BLaER1 (cell line): ENCODE measurements at regions not wholly inside any gene's neighbourhood (a gene's known extent, or its start where the extent isn't known, plus 50 kb on each side); places are given as distances from the start of the nearest gene placed in this dataset.

ENCODE experiments used
- H3K27ac ChIP-seq: shearing (Covaris generic); formaldehyde crosslinking; 2 replicates; pipeline ENCODE4 v1.8.1; 2022
- H3K27me3 ChIP-seq: shearing (Covaris generic); formaldehyde crosslinking; 2 replicates; pipeline ENCODE4 v1.8.1; 2022
- H3K36me3 ChIP-seq: shearing (Covaris generic); formaldehyde crosslinking; 2 replicates; pipeline ENCODE4 v1.8.1; 2022
- H3K4me1 ChIP-seq: shearing (Covaris generic); formaldehyde crosslinking; 2 replicates; pipeline ENCODE4 v1.8.1; 2022
- H3K4me2 ChIP-seq: shearing (Covaris generic); formaldehyde crosslinking; 2 replicates; pipeline ENCODE4 v1.8.1; 2022
- H3K4me3 ChIP-seq: shearing (Covaris generic); formaldehyde crosslinking; 2 replicates; pipeline ENCODE4 v1.8.1; 2022
- H3K9ac ChIP-seq: shearing (Covaris generic); formaldehyde crosslinking; 2 replicates; pipeline ENCODE4 v1.8.1; 2022
- H3K9me3 ChIP-seq: shearing (Covaris generic); formaldehyde crosslinking; 2 replicates; pipeline ENCODE4 v1.8.1; 2022
- H4K20me1 ChIP-seq: shearing (Covaris generic); formaldehyde crosslinking; 2 replicates; pipeline ENCODE4 v1.8.1; 2022
- Cebpa-rat ChIP-seq: shearing (Covaris generic); IDR thresholded peaks from 2 replicates; pipeline ENCODE4 v1.8.1; 2022

- no peaks in the 10 kb centered on the region for H4K20me1 ChIP-seq
- H3K4me2 ChIP-seq: no peak overlapping the region
- H3K4me1 ChIP-seq: no peaks in the 10 kb centered on the region
- no peaks in the 10 kb centered on the region for H3K9me3 ChIP-seq
- no peaks in the 10 kb centered on the region for H3K27me3 ChIP-seq
- H3K9ac ChIP-seq: no peak overlapping the region
- no peaks in the 10 kb centered on the region for H3K36me3 ChIP-seq
- H3K4me3 ChIP-seq: no peak overlapping the region
- no peak for TF ChIP-seq Cebpa-rat
- H3K27ac ChIP-seq: no peak overlapping the region
These were observed 124.7 kb downstream of the RPL22L1 start for GRCh38 chr3:170745211-170745718.

GRCh38 chr3:170741756-170742529 lies 128.1 kb downstream of the RPL22L1 start:
- Histone ChIP-seq H3K4me3 (no peak overlapping the region), H3K36me3 (no peaks in the 10 kb centered on the region), H3K4me2 (no peak overlapping the region), H4K20me1 (no peaks in the 10 kb centered on the region), H3K9ac (no peak overlapping the region), H3K27ac (no peak overlapping the region), H3K27me3 (no peaks in the 10 kb centered on the region), H3K4me1 (no peaks in the 10 kb centered on the region), H3K9me3 (no peaks in the 10 kb centered on the region)
- TF ChIP-seq Cebpa-rat: no peak

GRCh38 chr3:170740726-170741591 lies 129.0 kb downstream of the RPL22L1 start:
- Histone ChIP-seq H3K27ac (no peak overlapping the region), H4K20me1 (no peaks in the 10 kb centered on the region), H3K4me2 (no peak overlapping the region), H3K9ac (no peak overlapping the region), H3K4me3 (no peak overlapping the region), H3K36me3 (no peaks in the 10 kb centered on the region), H3K9me3 (no peaks in the 10 kb centered on the region), H3K27me3 (no peaks in the 10 kb centered on the region), H3K4me1 (no peaks in the 10 kb centered on the region)
- TF ChIP-seq Cebpa-rat: no peak

GRCh38 chr3:170740285-170740684 lies 129.7 kb downstream of the RPL22L1 start:
- no peaks in the 10 kb centered on the region for H4K20me1 ChIP-seq
- TF ChIP-seq Cebpa-rat: no peak
- no peaks in the 10 kb centered on the region for H3K4me1 ChIP-seq
- no peak overlapping the region for H3K4me2 ChIP-seq
- H3K36me3 ChIP-seq: no peaks in the 10 kb centered on the region
- no peak overlapping the region for H3K9ac ChIP-seq
- H3K9me3 ChIP-seq: no peaks in the 10 kb centered on the region
- H3K27ac ChIP-seq: no peak overlapping the region
- no peaks in the 10 kb centered on the region for H3K27me3 ChIP-seq
- no peak overlapping the region for H3K4me3 ChIP-seq

GRCh38 chr3:170739410-170739809 lies 130.6 kb downstream of the RPL22L1 start:
- H3K36me3 ChIP-seq: no peaks in the 10 kb centered on the region
- no peak overlapping the region for H3K9ac ChIP-seq
- no peak overlapping the region for H3K27ac ChIP-seq
- no peak overlapping the region for H3K4me2 ChIP-seq
- no peak overlapping the region for H3K4me3 ChIP-seq
- no peaks in the 10 kb centered on the region for H3K4me1 ChIP-seq
- no peak for TF ChIP-seq Cebpa-rat
- no peaks in the 10 kb centered on the region for H3K27me3 ChIP-seq
- no peaks in the 10 kb centered on the region for H3K9me3 ChIP-seq
- no peaks in the 10 kb centered on the region for H4K20me1 ChIP-seq

- Histone ChIP-seq H3K27ac (no peak overlapping the region), H4K20me1 (no peaks in the 10 kb centered on the region), H3K9ac (no peak overlapping the region), H3K4me1 (no peaks in the 10 kb centered on the region), H3K4me3 (no peak overlapping the region), H3K4me2 (no peak overlapping the region), H3K27me3 (no peaks in the 10 kb centered on the region), H3K9me3 (no peaks in the 10 kb centered on the region), H3K36me3 (no peaks in the 10 kb centered on the region)
- TF ChIP-seq Cebpa-rat: no peak
These were observed 131.2 kb downstream of the RPL22L1 start for GRCh38 chr3:170738766-170739165.

- no peaks in the 10 kb centered on the region for H3K36me3 ChIP-seq
- H3K9ac ChIP-seq: no peak overlapping the region
- H3K27ac ChIP-seq: no peak overlapping the region
- H3K4me2 ChIP-seq: no peak overlapping the region
- H3K4me1 ChIP-seq: no peaks in the 10 kb centered on the region
- H3K27me3 ChIP-seq: no peaks in the 10 kb centered on the region
- no peaks in the 10 kb centered on the region for H3K9me3 ChIP-seq
- no peak for TF ChIP-seq Cebpa-rat
- no peaks in the 10 kb centered on the region for H4K20me1 ChIP-seq
- no peak overlapping the region for H3K4me3 ChIP-seq
These were observed 132.4 kb downstream of the RPL22L1 start for GRCh38 chr3:170737498-170738162.

GRCh38 chr3:170735821-170736220 lies 134.2 kb downstream of the RPL22L1 start:
- no peak overlapping the region for H3K27ac ChIP-seq
- no peaks in the 10 kb centered on the region for H3K27me3 ChIP-seq
- no peak overlapping the region for H3K4me2 ChIP-seq
- H3K36me3 ChIP-seq: no peaks in the 10 kb centered on the region
- no peak overlapping the region for H3K9ac ChIP-seq
- H3K4me3 ChIP-seq: no peak overlapping the region
- H4K20me1 ChIP-seq: no peaks in the 10 kb centered on the region
- H3K4me1 ChIP-seq: no peaks in the 10 kb centered on the region
- TF ChIP-seq Cebpa-rat: no peak
- H3K9me3 ChIP-seq: no peaks in the 10 kb centered on the region

GRCh38 chr3:170734735-170735065 lies 135.3 kb downstream of the RPL22L1 start:
- no peak for TF ChIP-seq Cebpa-rat
- H3K27me3 ChIP-seq: no peaks in the 10 kb centered on the region
- no peak overlapping the region for H3K4me3 ChIP-seq
- H3K4me1 ChIP-seq: no peaks in the 10 kb centered on the region
- H3K27ac ChIP-seq: no peak overlapping the region
- H4K20me1 ChIP-seq: no peaks in the 10 kb centered on the region
- no peaks in the 10 kb centered on the region for H3K9me3 ChIP-seq
- no peak overlapping the region for H3K9ac ChIP-seq
- H3K4me2 ChIP-seq: no peak overlapping the region
- no peaks in the 10 kb centered on the region for H3K36me3 ChIP-seq
